Tibial nerve (tissue), 4 donors: ENCODE measurements at regions not wholly inside any gene's neighbourhood (a gene's known extent, or its start where the extent isn't known, plus 50 kb on each side); places are given as distances from the start of the nearest gene placed in this dataset.
"Not testable (repeated sequence)": the region's sequence is repeated elsewhere in the genome, so short reads cannot be mapped to it uniquely, and the experiment has no call there.

Source experiments
- DNase-seq, 2 donors: peaks; one replicate each; pipeline ENCODE4 v3.0.0-alpha.2; 2019; ENCODE audit warnings: low spot score in 2 of 2
- H3K27ac ChIP-seq, 4 donors: fragments of 200-600 bp; sonication (generic) in 3 of 4; one replicate each; pipeline ENCODE4 v1.5.1; 2017 to 2019; ENCODE audit warnings: mild to moderate bottlenecking in 1 of 4
- H3K27me3 ChIP-seq, 2 donors: fragments of 200-600 bp; sonication (generic) in 1 of 2; one replicate each; pipeline versions ENCODE4 v1.5.1 to v1.6.0; 2017 to 2019
- H3K36me3 ChIP-seq, 3 donors: fragments of 200-600 bp; sonication (generic); one replicate each; pipeline ENCODE4 v1.5.1; 2018 to 2019
- H3K4me1 ChIP-seq, 4 donors: fragments of 200-600 bp; sonication (generic) in 3 of 4; one replicate each; pipeline ENCODE4 v1.5.1; 2017 to 2019
- H3K4me3 ChIP-seq, 4 donors: fragments of 200-600 bp; sonication (generic) in 3 of 4; one replicate each; pipeline ENCODE4 v1.5.1; 2017 to 2019; ENCODE audit warnings: mild to moderate bottlenecking in 1 of 4, moderate library complexity in 1 of 4
- H3K9me3 ChIP-seq, 4 donors: fragments of 200-600 bp; sonication (generic) in 3 of 4; one replicate each; pipeline ENCODE4 v1.5.1; 2017 to 2019
- EP300 ChIP-seq, 2 donors: sonication (generic); formaldehyde crosslinking; IDR thresholded peaks; one replicate each; pipeline ENCODE4 v1.6.1; 2017; ENCODE audit warnings: antibody characterized with exemption in 2 of 2, mild to moderate bottlenecking in 1 of 2
- POLR2A ChIP-seq, 2 donors: fragments of 450-650 bp; IDR thresholded peaks; one replicate each; pipeline ENCODE4 v1.6.1; 2017; ENCODE audit warnings: antibody characterized with exemption in 2 of 2, mild to moderate bottlenecking in 2 of 2, moderate library complexity in 2 of 2
- WGBS, 2 donors: methylation state at CpG; one replicate each; pipeline ENCODE4 v1.1.5; 2018; 5-methylcytosine and 5-hydroxymethylcytosine counted together
- TF ChIP-seq, protein P1 (sequence below), 5 experiments: fragments of 200-600 bp in 3 of 5; fragments of 450-650 bp in 2 of 5; sonication (generic) in 3 of 5; IDR thresholded peaks; one replicate each; pipeline ENCODE4 v1.5.1; 2016 to 2019; ENCODE audit warnings: antibody characterized with exemption in 5 of 5, mild to moderate bottlenecking in 3 of 5, moderate library complexity in 2 of 5

DNA sequence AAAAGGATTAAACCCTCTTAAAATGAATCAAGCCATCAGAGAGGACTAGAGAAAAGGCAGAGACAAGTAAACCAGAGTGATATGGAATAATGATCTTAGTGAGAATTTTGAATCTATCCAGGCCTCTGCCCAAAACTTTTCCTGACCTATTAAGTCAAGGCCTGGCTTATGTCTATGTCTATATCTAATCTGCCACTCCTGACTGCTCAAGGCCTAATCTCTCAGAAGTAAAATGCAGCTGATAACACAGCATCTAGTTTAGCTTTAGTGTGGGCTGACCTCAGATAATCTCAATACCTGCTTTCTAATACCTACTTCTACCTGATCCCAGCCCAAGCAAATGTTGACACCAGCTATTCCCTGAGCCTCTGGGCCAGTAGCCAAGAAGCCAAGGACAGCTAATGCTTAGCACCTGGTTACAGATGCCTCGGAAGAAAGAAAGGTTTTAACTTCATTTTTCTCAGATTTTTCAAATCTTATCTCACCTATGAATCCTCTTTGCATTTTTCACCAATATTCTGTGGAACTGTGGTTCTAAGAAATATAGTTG, 1472.5 kb upstream of the SEL1L start:
- Histone ChIP-seq H3K27ac (no peak overlapping the region), H3K9me3 (peaks cover 0 to 11% (median 0%) of the 10 kb centered on the region in 4 donors), H3K4me3 (no peak overlapping the region), H3K27me3 (no peaks in the 10 kb centered on the region), H3K36me3 (no peaks in the 10 kb centered on the region), H3K4me1 (no peaks in the 10 kb centered on the region)
- DNase-seq, result no peak
- TF ChIP-seq EP300 (IDR thresholded peaks at IDR 0.05), result no peak
- TF ChIP-seq, protein P1, sequence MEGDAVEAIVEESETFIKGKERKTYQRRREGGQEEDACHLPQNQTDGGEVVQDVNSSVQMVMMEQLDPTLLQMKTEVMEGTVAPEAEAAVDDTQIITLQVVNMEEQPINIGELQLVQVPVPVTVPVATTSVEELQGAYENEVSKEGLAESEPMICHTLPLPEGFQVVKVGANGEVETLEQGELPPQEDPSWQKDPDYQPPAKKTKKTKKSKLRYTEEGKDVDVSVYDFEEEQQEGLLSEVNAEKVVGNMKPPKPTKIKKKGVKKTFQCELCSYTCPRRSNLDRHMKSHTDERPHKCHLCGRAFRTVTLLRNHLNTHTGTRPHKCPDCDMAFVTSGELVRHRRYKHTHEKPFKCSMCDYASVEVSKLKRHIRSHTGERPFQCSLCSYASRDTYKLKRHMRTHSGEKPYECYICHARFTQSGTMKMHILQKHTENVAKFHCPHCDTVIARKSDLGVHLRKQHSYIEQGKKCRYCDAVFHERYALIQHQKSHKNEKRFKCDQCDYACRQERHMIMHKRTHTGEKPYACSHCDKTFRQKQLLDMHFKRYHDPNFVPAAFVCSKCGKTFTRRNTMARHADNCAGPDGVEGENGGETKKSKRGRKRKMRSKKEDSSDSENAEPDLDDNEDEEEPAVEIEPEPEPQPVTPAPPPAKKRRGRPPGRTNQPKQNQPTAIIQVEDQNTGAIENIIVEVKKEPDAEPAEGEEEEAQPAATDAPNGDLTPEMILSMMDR (IDR thresholded peaks at IDR 0.05), result no peak
- TF ChIP-seq POLR2A (IDR thresholded peaks at IDR 0.05), result no peak
- WGBS, 2 donors, result 79 to 87% methylated on average over 1 of the region's 1 CpG

DNA sequence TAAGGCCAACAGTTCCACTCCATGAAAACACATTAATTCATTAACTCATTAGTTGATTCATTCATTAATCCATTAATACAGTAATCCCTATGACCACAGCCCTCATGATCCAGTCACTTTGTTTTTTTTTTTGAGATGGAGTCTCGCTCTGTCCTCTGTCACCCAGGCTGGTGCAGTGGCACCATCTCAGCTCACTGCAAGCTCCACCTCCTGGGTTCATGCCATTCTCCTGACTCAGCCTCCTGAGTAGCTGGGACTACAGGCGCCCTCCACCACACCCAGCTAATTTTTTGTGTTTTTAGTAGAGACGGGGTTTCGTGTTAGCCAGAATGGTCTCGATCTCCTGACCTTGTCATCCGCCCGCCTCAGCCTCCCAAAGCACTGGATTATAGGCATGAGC, 1473.4 kb upstream of the SEL1L start:
- H3K27me3 ChIP-seq, DNase-seq: not testable (repeated sequence)
- WGBS, 2 donors, result 95 to 96% methylated on average over 7 of the region's 7 CpGs

DNA sequence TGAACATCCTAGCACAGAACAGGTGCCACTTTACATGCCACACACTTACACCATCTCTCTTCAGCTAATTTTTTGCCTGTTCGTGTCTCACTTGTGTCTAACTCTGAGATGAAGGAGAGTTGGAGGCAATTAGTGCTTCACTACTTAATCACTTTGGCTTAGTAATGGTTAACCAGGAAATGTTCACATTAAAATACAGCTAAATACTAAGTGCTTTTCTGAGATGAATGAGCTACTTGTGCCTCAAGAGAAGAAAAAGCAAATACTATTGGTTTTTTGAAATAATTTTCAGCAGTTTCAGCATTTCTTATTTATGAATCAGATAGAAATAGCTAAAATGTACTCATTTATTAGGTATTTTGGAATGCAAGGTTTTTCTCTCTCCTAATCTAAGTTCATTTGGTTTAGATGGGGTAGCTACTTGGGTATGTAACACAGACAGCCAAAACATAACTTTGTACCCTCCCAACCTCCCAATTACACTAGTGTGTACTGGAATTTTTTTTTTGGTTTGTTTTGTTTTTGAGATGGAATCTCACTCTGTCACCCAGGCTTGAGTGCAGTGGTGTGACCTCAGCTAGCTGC, 1474.1 kb upstream of the SEL1L start:
- H3K27ac ChIP-seq, result no peak overlapping the region
- H3K36me3 ChIP-seq, result no peaks in the 10 kb centered on the region
- H3K27me3 ChIP-seq, result no peaks in the 10 kb centered on the region
- 93 to 96% methylated on average over 1 of the region's 1 CpG for WGBS, 2 donors
- no peak for DNase-seq
- peaks cover 0 to 11% (median 0%) of the 10 kb centered on the region in 4 donors for H3K9me3 ChIP-seq
- no peak overlapping the region for H3K4me3 ChIP-seq
- no peak for TF ChIP-seq EP300 (IDR thresholded peaks at IDR 0.05)
- TF ChIP-seq, protein P1 (IDR thresholded peaks at IDR 0.05), result no peak
- TF ChIP-seq POLR2A (IDR thresholded peaks at IDR 0.05), result no peak
- no peaks in the 10 kb centered on the region for H3K4me1 ChIP-seq

More for the DNA sequence above, 1473.4 kb upstream of the SEL1L start:
- peaks cover 0 to 11% (median 0%) of the 10 kb centered on the region in 4 donors for H3K9me3 ChIP-seq
- not testable (repeated sequence) for H3K36me3 ChIP-seq, H3K4me1 ChIP-seq, H3K27ac ChIP-seq, H3K4me3 ChIP-seq

DNA sequence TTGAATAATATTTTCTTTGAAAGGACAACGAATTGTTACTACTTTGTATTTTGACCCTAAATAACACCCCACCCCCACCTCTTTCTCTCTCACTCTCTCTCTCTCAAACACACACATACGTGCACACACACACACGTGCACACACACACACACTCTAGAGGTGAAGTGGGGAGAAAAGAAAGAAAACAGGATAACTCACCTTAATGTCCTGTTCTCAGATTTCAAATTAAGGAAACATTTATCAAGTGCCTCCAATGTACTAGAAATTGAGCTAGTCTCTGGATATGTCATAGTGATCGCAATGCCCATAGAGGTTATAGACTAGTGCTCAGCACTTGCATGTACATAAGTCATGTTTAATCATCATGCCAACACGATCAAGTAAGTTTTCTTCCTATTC, 1483.6 kb upstream of the SEL1L start:
- TF ChIP-seq EP300 (IDR thresholded peaks at IDR 0.05), result no peak
- TF ChIP-seq, protein P1 (IDR thresholded peaks at IDR 0.05), result no peak
- no peak for TF ChIP-seq POLR2A (IDR thresholded peaks at IDR 0.05)
- Histone ChIP-seq H3K27ac (no peak overlapping the region), H3K9me3 (no peaks in the 10 kb centered on the region), H3K36me3 (no peaks in the 10 kb centered on the region), H3K27me3 (no peaks in the 10 kb centered on the region), H3K4me3 (no peak overlapping the region), H3K4me1 (no peaks in the 10 kb centered on the region)
- WGBS, 2 donors, result 86 to 94% methylated on average over 5 of the region's 5 CpGs
- no peak for DNase-seq

DNA sequence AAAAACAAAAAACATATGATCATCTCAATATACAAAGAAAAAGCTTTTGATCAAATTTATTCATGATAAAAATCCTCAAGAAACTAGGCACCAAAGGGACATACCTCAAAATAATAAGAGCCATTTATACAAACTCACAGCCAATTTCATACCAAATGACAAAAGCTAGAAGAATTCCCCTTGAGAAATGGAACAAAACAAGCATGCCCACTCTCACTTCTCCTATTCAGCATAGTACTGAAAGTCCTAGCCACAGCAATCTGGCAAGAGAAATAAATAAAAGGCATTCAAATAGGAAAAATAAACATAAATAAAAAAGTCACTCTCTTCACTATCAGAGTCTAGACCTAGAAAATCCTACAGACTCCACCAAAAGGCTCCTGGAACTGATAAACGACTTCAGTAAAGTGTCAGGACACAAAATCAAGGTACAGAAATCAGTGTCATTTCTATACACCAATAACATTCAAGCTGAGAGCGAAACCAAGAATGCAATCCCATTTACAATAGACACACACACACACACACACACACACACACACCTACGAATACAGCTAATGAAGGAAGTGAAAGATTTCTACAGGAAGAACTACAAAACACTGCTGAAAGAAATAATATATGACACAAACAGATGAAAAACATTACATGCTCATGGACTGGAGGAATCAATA, 1486.2 kb upstream of the SEL1L start:
- TF ChIP-seq, protein P1 (IDR thresholded peaks at IDR 0.05), result no peak
- TF ChIP-seq POLR2A (IDR thresholded peaks at IDR 0.05), result no peak
- no peak for TF ChIP-seq EP300 (IDR thresholded peaks at IDR 0.05)

More for the DNA sequence above, 1486.2 kb upstream of the SEL1L start:
- H3K9me3 ChIP-seq, result no peaks in the 10 kb centered on the region
- H3K27ac ChIP-seq, result no peak overlapping the region
- H3K27me3 ChIP-seq, result no peaks in the 10 kb centered on the region
- H3K36me3 ChIP-seq, result no peaks in the 10 kb centered on the region
- H3K4me3 ChIP-seq, result no peak overlapping the region
- no peaks in the 10 kb centered on the region for H3K4me1 ChIP-seq
- WGBS, 2 donors, result 87 to 90% methylated on average over 3 of the region's 3 CpGs
- no peak for DNase-seq
